Astrocyte (in vitro differentiated cells and primary cell): ENCODE measurements at regions not wholly inside any gene's neighbourhood (a gene's known extent, or its start where the extent isn't known, plus 50 kb on each side); places are given as distances from the start of the nearest gene placed in this dataset.

Source experiments
- DNase-seq: peaks from one replicate; pipeline ENCODE4 v3.0.0-alpha.2; 2010; ENCODE audit warnings: low read depth
- FAIRE-seq: peaks from 2 replicates; lab custom pipeline; 2011; peaks lifted over from hg19 to GRCh38; lab: Jason Lieb, UNC
- H2AFZ ChIP-seq: 2 replicates; pipeline ENCODE4 v1.6.0; 2012; ENCODE audit warnings: low read depth, low read length, inconsistent platforms
- H3K27ac ChIP-seq: 2 replicates; pipeline ENCODE4 v1.5.1; 2011; ENCODE audit warnings: low read depth, low read length, inconsistent platforms
- H3K27me3 ChIP-seq: 2 replicates; pipeline ENCODE4 v1.6.0; 2011; ENCODE audit warnings: low read length, inconsistent platforms; ENCODE audit not compliant: insufficient read depth
- H3K36me3 ChIP-seq: 2 replicates; pipeline ENCODE4 v1.5.1; 2011; ENCODE audit warnings: low read length, inconsistent platforms; ENCODE audit not compliant: insufficient read depth
- H3K4me1 ChIP-seq: 2 replicates; pipeline ENCODE4 v1.5.1; 2011; ENCODE audit warnings: low read length, inconsistent platforms; ENCODE audit not compliant: insufficient read depth
- H3K4me2 ChIP-seq: 2 replicates; pipeline ENCODE4 v1.6.0; 2012; ENCODE audit warnings: low read length, inconsistent platforms
- H3K4me3 ChIP-seq: 2 replicates; pipeline ENCODE4 v1.5.1; 2011; ENCODE audit warnings: low read depth, mild to moderate bottlenecking, low read length, inconsistent platforms; ENCODE audit not compliant: insufficient read depth
- H3K79me2 ChIP-seq: 2 replicates; pipeline ENCODE4 v1.6.0; 2012; ENCODE audit warnings: mild to moderate bottlenecking, low read length, inconsistent platforms; ENCODE audit not compliant: insufficient read depth
- H3K9ac ChIP-seq: 2 replicates; pipeline ENCODE4 v1.6.0; 2012; ENCODE audit warnings: mild to moderate bottlenecking, low read length, inconsistent platforms
- H3K9me3 ChIP-seq: 2 replicates; pipeline ENCODE4 v1.5.1; 2012; ENCODE audit warnings: low read depth, mild to moderate bottlenecking, low read length, inconsistent platforms; ENCODE audit not compliant: insufficient read depth
- H4K20me1 ChIP-seq: 2 replicates; pipeline ENCODE4 v1.6.0; 2012; ENCODE audit warnings: low read length, inconsistent platforms; ENCODE audit not compliant: insufficient read depth
- H3K27ac Mint-ChIP-seq: one replicate; pipeline ENCODE4 v1.8.0; 2021; ENCODE audit warnings: mild to moderate bottlenecking, mixed read lengths; ENCODE audit not compliant: unreplicated experiment
- H3K27me3 Mint-ChIP-seq: one replicate; pipeline ENCODE4 v1.8.0; 2021; ENCODE audit warnings: low read depth, mixed read lengths; ENCODE audit not compliant: unreplicated experiment
- H3K36me3 Mint-ChIP-seq: one replicate; pipeline ENCODE4 v1.8.0; 2021; ENCODE audit warnings: low read depth, mixed read lengths; ENCODE audit not compliant: unreplicated experiment
- H3K4me1 Mint-ChIP-seq: one replicate; pipeline ENCODE4 v1.8.0; 2021; ENCODE audit warnings: low read depth, mixed read lengths; ENCODE audit not compliant: unreplicated experiment
- H3K4me3 Mint-ChIP-seq: one replicate; pipeline ENCODE4 v1.8.0; 2021; ENCODE audit warnings: mild to moderate bottlenecking, moderate library complexity, mixed read lengths; ENCODE audit not compliant: unreplicated experiment
- H3K9me3 Mint-ChIP-seq: one replicate; pipeline ENCODE4 v1.8.0; 2021; ENCODE audit warnings: mild to moderate bottlenecking, mixed read lengths; ENCODE audit not compliant: unreplicated experiment
- CTCF ChIP-seq: IDR thresholded peaks from 2 replicates; pipeline ENCODE4 v1.5.1; 2011; ENCODE audit warnings: low read depth, mild to moderate bottlenecking, inconsistent platforms, low read length, moderate library complexity; ENCODE audit not compliant: insufficient read depth
- EZH2 ChIP-seq: IDR thresholded peaks from 2 replicates; pipeline ENCODE4 v1.6.1; 2012; ENCODE audit warnings: mild to moderate bottlenecking, low read length, inconsistent platforms; ENCODE audit not compliant: insufficient read depth

- no peak overlapping the region for H3K27ac ChIP-seq
- no peak overlapping the region for H3K4me2 ChIP-seq
- no peaks in the 10 kb centered on the region for H3K4me1 Mint-ChIP-seq
- no peak overlapping the region for H3K4me3 Mint-ChIP-seq
- H3K27me3 ChIP-seq = no peaks in the 10 kb centered on the region
- FAIRE-seq = no peak
- peaks cover 31% of the 10 kb centered on the region for H3K27me3 Mint-ChIP-seq
- no peaks in the 10 kb centered on the region for H3K4me1 ChIP-seq
- no peak for TF ChIP-seq EZH2
- no peak for TF ChIP-seq CTCF
- no peaks in the 10 kb centered on the region for H3K9me3 Mint-ChIP-seq
- H3K9ac ChIP-seq = no peak overlapping the region
- no peak for DNase-seq
- no peaks in the 10 kb centered on the region for H3K36me3 Mint-ChIP-seq
- H4K20me1 ChIP-seq = no peaks in the 10 kb centered on the region
- no peaks in the 10 kb centered on the region for H3K9me3 ChIP-seq
- H3K27ac Mint-ChIP-seq = no peak overlapping the region
- no peak overlapping the region for H3K4me3 ChIP-seq
- no peaks in the 10 kb centered on the region for H3K36me3 ChIP-seq
- H2AFZ ChIP-seq = no peak overlapping the region
- H3K79me2 ChIP-seq = no peaks in the 10 kb centered on the region
Measured at GRCh38 chr2:16287281-16287680, 346.9 kb downstream of the MYCN start.

- Histone ChIP-seq H3K27ac (no peak overlapping the region), H2AFZ (no peak overlapping the region)
- no peaks in the 10 kb centered on the region for H3K9me3 Mint-ChIP-seq
Measured at GRCh38 chr2:16285813-16286510, 345.6 kb downstream of the MYCN start.

More at GRCh38 chr2:16285813-16286510, 345.6 kb downstream of the MYCN start:
- Mint-ChIP-seq H3K27ac (no peak overlapping the region), H3K4me3 (no peak overlapping the region), H3K27me3 (peaks cover 36% of the 10 kb centered on the region), H3K36me3 (no peaks in the 10 kb centered on the region), H3K4me1 (no peaks in the 10 kb centered on the region)
- DNase-seq = no peak
- no peaks in the 10 kb centered on the region for H3K79me2 ChIP-seq
- H3K9me3 ChIP-seq = no peaks in the 10 kb centered on the region
- H3K4me1 ChIP-seq = no peaks in the 10 kb centered on the region
- H3K36me3 ChIP-seq = no peaks in the 10 kb centered on the region
- no peak for TF ChIP-seq CTCF
- no peak for TF ChIP-seq EZH2
- H3K27me3 ChIP-seq = no peaks in the 10 kb centered on the region
- no peak overlapping the region for H3K4me2 ChIP-seq
- H4K20me1 ChIP-seq = no peaks in the 10 kb centered on the region
- H3K4me3 ChIP-seq = no peak overlapping the region
- H3K9ac ChIP-seq = no peak overlapping the region
- FAIRE-seq = no peak
